ENCODE measurements at regions not wholly inside any gene's neighbourhood (a gene's known extent, or its start where the extent isn't known, plus 50 kb on each side); places are given as distances from the start of the nearest gene placed in this dataset.

DNA sequence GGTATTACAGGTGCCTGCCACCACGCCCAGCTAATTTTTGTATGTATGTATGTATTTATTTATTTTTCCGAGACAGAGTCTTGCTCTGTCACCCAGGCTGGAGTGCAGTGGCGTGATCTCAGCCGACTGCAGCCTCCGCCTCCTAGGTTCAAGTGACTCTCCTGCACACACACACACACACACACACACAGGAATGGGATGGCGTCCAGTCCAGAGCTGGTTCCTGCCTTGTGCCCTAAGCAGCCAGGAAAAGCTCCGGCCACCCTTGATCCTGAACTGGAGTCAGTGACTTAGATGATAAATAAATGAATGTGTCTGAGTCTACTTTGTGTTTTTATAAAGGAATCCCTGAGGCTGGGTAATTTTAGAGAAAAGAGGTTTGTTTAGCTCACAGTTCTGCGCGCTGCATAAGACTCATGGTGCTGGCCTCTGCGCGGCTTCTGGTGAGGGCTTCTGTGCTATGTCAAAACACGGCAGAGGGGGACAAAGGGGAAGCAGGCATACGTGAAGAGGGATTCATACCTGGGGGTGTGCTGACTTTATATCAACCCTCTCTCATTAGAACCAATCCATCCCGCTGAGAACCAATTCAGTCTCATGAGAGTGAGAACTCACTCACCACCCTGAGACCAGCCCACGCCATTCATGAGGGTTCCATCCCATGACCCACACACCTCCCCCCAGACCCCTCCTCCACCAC is 59.7 kb upstream of the PHLPP1 start:
- no peak for DNase-seq
- no peak for TF ChIP-seq POLR2A (IDR thresholded peaks at IDR 0.05; ENCODE audit: low read length)
- no peak for TF ChIP-seq GATA1 (IDR thresholded peaks at IDR 0.05; ENCODE audit: low read depth, low read length)

DNA sequence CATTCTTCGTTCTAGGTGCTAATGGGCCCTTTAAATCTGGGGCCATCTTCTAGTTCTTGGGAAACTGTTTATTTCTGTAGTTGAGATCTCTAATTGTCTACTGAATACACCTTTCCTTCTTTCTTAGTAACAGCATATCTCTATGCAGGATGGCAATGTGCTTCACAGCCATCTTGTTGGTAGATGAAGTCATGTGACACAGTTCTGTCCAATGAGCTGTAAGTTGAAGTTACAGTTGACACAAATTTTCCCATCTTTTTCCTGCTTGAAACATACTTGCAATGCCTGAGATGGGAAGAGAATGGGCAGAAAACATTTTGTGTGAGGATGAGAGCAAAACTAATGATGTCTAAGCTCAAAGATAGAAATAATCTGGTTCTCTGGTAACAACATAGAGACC is 57.3 kb upstream of the PHLPP1 start:
- TF ChIP-seq POLR2A (IDR thresholded peaks at IDR 0.05; ENCODE audit: low read length), result no peak
- no peak for TF ChIP-seq GATA1 (IDR thresholded peaks at IDR 0.05; ENCODE audit: low read depth, low read length)
- no peak for DNase-seq

DNA sequence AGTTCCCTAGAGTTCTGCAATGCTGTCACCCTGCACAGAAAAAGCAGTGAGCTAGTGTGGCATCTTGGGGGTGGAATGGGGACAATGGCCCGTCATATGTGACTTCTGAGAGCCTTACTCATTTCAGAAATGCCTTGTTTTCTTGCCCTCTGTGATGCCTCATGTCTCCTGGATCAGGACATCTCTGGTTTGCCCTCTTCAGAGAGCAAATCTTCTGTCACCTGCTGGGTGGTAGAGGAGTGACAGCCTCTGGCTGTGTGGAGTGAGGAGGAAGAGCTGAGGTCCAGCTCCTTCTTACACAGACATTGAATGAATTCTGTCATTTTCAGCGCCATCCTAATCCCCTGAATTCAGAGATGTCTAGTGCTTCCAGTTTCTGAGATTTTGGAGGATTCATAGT is 55.6 kb upstream of the PHLPP1 start:
- DNase-seq, result no peak
- TF ChIP-seq GATA1 (IDR thresholded peaks at IDR 0.05; ENCODE audit: low read depth, low read length) (no peak), POLR2A (IDR thresholded peaks at IDR 0.05; ENCODE audit: low read length) (no peak)

DNA sequence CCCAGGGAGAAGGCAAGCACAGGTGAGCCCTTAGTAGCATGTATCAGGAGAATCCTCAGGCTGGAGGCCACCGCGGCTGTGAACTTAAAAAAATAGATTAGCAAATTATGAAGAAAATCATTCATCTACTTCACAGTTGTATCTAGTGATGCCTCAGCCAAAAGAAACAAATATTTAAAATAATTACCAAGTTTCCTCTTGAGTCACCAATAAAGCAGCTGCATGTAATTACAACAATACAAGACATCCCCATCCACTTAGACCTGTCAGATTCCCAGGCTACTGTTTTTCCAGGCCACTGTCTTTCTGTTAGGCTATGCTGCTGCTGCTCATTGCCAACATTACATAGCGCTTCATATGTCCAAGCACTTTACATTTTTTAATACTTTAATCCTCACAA is 54.6 kb upstream of the PHLPP1 start:
- no peak for TF ChIP-seq GATA1 (IDR thresholded peaks at IDR 0.05; ENCODE audit: low read depth, low read length)
- no peak for TF ChIP-seq POLR2A (IDR thresholded peaks at IDR 0.05; ENCODE audit: low read length)
- DNase-seq, result no peak

DNA sequence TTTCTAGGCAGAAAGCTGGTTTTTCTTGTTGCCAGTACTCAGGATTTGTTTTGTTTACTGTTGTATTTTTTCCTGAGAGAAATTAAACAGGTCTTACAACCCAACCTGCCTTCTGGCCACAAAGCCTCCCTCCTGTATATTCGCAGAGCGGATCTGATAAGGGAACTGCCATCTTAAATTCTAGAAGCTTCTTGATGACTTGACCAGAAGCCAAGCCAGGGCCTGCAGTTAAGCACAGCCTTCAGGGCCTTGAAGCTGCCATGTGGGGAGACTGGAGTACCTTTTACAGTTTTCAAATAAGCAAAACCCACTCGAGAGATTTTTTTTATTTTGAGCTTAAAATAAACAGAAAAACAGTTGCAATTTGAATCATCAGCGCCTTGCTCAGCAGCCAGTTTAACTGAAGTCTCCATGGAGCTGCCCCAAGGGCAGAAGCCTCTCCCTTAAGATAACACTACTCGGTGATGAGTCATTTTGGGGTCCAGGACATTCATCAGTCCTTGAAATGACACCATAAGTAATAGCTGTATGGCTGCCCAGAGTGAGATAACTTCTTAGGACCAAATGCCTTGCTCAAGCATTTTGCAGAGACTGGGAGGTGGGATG is 51.5 kb upstream of the PHLPP1 start:
- peak; percentile 67 to 84 for DNase-seq
- no peak for TF ChIP-seq GATA1 (IDR thresholded peaks at IDR 0.05; ENCODE audit: low read depth, low read length)
- TF ChIP-seq POLR2A (IDR thresholded peaks at IDR 0.05; ENCODE audit: low read length), result no peak

DNA sequence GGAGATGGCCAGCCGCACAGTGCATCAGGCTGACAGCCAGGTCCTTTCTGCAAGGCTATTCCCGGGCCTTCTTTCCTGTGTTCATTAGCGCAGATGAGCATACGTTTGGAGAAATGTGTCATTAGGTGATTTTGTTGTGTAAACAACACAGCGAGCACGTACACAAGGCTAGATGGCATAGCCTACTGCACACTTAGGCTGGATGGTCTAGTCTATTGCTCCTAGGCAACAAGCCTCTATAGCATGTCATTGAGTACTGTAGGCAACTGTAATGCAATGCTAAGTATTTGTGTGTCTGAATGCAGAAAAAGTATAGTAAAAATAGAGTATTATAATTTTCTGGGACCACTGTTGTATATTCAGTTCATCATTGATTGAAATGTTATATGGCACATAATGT is 50.9 kb upstream of the PHLPP1 start:
- TF ChIP-seq POLR2A (IDR thresholded peaks at IDR 0.05; ENCODE audit: low read length), result no peak
- no peak for TF ChIP-seq GATA1 (IDR thresholded peaks at IDR 0.05; ENCODE audit: low read depth, low read length)

DNA sequence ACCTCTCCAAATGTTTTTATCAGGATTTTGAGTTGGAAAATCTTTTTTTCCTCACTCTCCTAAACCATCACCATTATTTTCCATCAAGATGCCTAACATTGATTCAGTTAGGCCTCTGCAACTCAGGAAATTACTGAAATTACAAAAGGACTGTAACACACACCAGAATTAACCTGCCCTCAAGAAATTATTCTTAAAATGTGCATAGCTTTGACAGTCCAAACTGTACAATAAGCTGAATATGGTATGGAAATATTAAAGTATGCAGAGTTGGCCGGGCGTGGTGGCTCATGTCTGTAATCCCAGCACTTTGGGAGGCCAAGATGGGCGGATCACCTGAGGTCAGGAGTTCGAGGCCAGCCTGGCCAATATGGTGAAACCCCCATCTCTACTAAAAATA is 50.2 kb upstream of the PHLPP1 start:
- TF ChIP-seq POLR2A (IDR thresholded peaks at IDR 0.05; ENCODE audit: low read length) (no peak), GATA1 (IDR thresholded peaks at IDR 0.05; ENCODE audit: low read depth, low read length) (no peak)
- no peak for DNase-seq

More for the DNA sequence above, 50.9 kb upstream of the PHLPP1 start:
- DNase-seq, result no peak

Measured in erythroblast (primary cell).